ENCODE measurements at regions not wholly inside any gene's neighbourhood (a gene's known extent, or its start where the extent isn't known, plus 50 kb on each side); places are given as distances from the start of the nearest gene placed in this dataset.
"Not testable (repeated sequence)": the region's sequence is repeated elsewhere in the genome, so short reads cannot be mapped to it uniquely, and the experiment has no call there.

GRCh38 chr1:157325220-157325619 is 187.0 kb upstream of the ETV3 start:
- Histone ChIP-seq H3K9me3 (no peaks in the 10 kb centered on the region), H3K27ac (no peak overlapping the region), H3K27me3 (replicated peaks; ENCODE audit: insufficient read depth) (no peaks in the 10 kb centered on the region), H3K36me3 (no peaks in the 10 kb centered on the region), H3K4me1 (replicated peaks) (no peaks in the 10 kb centered on the region), H3K4me3 (no peak overlapping the region)
- TF ChIP-seq CTCF (IDR thresholded peaks at IDR 0.05) (no peak), POLR2A (IDR thresholded peaks at IDR 0.05) (no peak), POLR2AphosphoS5 (IDR thresholded peaks at IDR 0.05) (no peak)
- 67% methylated on average over 1 of the region's 1 CpG for WGBS
- intact Hi-C loops (cut with DNase I): no loop called here
- no peak for DNase-seq (ENCODE audit: low spot score)

DNA sequence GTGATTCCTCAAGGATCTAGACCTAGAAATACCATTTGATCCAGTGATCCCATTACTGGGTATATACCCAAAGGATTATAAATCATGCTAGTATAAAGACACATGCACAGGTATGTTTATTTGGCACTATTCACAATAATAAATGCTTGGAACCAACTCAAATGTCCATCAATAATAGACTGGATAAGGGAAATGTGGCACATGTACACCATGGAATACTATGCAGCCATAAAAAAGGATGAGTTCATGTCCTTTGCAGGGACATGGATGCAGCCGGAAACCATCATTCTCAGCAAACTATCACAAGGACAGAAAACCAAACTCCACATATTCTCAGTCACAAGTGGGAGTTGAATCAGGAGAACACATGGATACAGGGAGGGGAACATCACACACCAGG is 183.8 kb upstream of the ETV3 start:
- H3K27ac ChIP-seq; intact Hi-C loops (cut with DNase I); H3K9me3 ChIP-seq; H3K4me3 ChIP-seq; H3K36me3 ChIP-seq; H3K4me1 ChIP-seq (replicated peaks); H3K27me3 ChIP-seq (replicated peaks; ENCODE audit: insufficient read depth); DNase-seq (ENCODE audit: low spot score): not testable (repeated sequence)
- WGBS: 100% methylated on average over 1 of the region's 1 CpG

GRCh38 chr1:157319567-157319966 is 181.4 kb upstream of the ETV3 start:
- Histone ChIP-seq H3K4me1 (replicated peaks) (no peaks in the 10 kb centered on the region), H3K27ac (no peak overlapping the region), H3K36me3 (no peaks in the 10 kb centered on the region), H3K9me3 (no peaks in the 10 kb centered on the region), H3K27me3 (replicated peaks; ENCODE audit: insufficient read depth) (no peaks in the 10 kb centered on the region), H3K4me3 (no peak overlapping the region)
- intact Hi-C loops (cut with DNase I): no loop called here
- WGBS: 96% methylated on average over 5 of the region's 5 CpGs
- DNase-seq (ENCODE audit: low spot score): no peak
- TF ChIP-seq POLR2A (IDR thresholded peaks at IDR 0.05): no peak
- TF ChIP-seq CTCF (IDR thresholded peaks at IDR 0.05): no peak
- TF ChIP-seq POLR2AphosphoS5 (IDR thresholded peaks at IDR 0.05): no peak

DNA sequence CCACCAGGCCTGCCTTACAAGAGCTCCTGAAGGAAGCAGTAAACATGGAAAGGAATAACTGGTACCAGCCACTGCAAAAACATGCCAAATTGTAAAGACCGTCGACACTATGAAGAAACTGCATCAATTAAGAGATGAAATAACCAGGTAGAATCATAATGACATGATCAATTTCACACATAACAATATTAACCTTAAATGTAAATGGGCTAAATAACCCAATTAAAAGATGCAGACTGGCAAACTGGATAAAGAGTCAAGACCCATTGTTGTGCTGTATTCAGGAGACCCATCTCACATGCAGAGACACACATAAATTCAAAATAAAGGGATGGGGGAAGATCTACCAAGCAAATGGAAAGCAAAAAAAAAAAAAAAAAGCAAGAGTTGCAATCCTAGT is 179.0 kb upstream of the ETV3 start:
- H3K36me3 ChIP-seq; H3K27ac ChIP-seq; DNase-seq (ENCODE audit: low spot score); H3K4me3 ChIP-seq; H3K9me3 ChIP-seq; H3K4me1 ChIP-seq (replicated peaks); intact Hi-C loops (cut with DNase I); H3K27me3 ChIP-seq (replicated peaks; ENCODE audit: insufficient read depth): not testable (repeated sequence)
- WGBS: 93% methylated on average over 2 of the region's 2 CpGs

GRCh38 chr1:157315544-157315943 is 177.3 kb upstream of the ETV3 start:
- no peak overlapping the region for H3K4me3 ChIP-seq
- no peak overlapping the region for H3K27ac ChIP-seq
- DNase-seq (ENCODE audit: low spot score): no peak
- TF ChIP-seq POLR2A (IDR thresholded peaks at IDR 0.05): no peak
- TF ChIP-seq CTCF (IDR thresholded peaks at IDR 0.05): no peak
- no peak for TF ChIP-seq POLR2AphosphoS5 (IDR thresholded peaks at IDR 0.05)
- H3K27me3 ChIP-seq (replicated peaks; ENCODE audit: insufficient read depth): no peaks in the 10 kb centered on the region
- intact Hi-C loops (cut with DNase I): no loop called here
- H3K36me3 ChIP-seq: no peaks in the 10 kb centered on the region
- 71% methylated on average over 2 of the region's 2 CpGs for WGBS
- H3K9me3 ChIP-seq: no peaks in the 10 kb centered on the region
- H3K4me1 ChIP-seq (replicated peaks): no peaks in the 10 kb centered on the region

DNA sequence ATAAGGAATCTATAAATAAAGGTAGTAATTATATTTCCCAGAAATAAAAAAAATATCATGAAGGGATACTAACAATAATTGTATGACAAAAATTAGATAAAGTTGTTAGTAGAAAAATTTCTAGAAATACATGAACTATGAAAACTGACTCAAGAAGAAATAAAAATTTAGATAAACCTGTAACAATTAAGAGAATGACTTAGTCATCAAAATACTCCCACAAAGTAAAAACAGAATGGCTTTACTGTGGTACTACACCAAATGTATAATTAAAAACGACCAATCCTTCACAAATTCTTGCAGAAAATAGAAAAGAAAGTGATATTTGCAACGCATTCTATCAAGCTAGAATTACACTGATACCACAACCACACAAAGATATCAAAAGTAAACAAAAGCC is 176.2 kb upstream of the ETV3 start:
- Histone ChIP-seq H3K36me3 (no peaks in the 10 kb centered on the region), H3K9me3 (no peaks in the 10 kb centered on the region), H3K4me1 (replicated peaks) (no peaks in the 10 kb centered on the region), H3K4me3 (no peak overlapping the region), H3K27me3 (replicated peaks; ENCODE audit: insufficient read depth) (no peaks in the 10 kb centered on the region), H3K27ac (no peak overlapping the region)
- intact Hi-C loops (cut with DNase I): no loop called here
- DNase-seq (ENCODE audit: low spot score): no peak
- WGBS: 67% methylated on average over 2 of the region's 2 CpGs
- TF ChIP-seq POLR2A (IDR thresholded peaks at IDR 0.05): no peak
- no peak for TF ChIP-seq CTCF (IDR thresholded peaks at IDR 0.05)
- no peak for TF ChIP-seq POLR2AphosphoS5 (IDR thresholded peaks at IDR 0.05)

Measured in prostate gland (tissue), 2 donors.